SK-N-DZ (cell line): ENCODE measurements at regions not wholly inside any gene's neighbourhood (a gene's known extent, or its start where the extent isn't known, plus 50 kb on each side); places are given as distances from the start of the nearest gene placed in this dataset.
"Not testable (repeated sequence)": the region's sequence is repeated elsewhere in the genome, so short reads cannot be mapped to it uniquely, and the experiment has no call there.

Experiments used
- DNase-seq: peaks from one replicate; pipeline ENCODE4 v3.0.0-alpha.2; 2015; ENCODE audit warnings: low spot score

DNA sequence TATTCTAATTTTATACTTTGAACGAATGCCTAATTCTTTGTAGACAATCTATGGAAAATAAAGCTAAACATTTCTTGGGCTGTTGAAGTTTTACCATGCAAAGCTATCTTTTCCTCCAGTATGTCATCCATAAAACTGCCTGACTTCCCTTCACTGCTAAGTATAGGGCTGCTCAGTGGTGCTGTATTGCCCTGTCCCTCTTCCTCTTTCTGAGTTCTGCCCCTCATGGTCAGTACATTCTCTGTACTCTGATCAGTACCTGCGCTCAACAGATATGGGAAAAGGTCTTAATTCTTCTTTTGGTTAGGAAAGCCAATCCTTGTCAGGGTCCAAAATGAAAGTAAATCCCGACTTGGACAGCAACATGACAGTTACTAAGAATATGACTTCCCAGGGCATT is 321.9 kb downstream of the RAD51AP2 start:
- DNase-seq = no peak

DNA sequence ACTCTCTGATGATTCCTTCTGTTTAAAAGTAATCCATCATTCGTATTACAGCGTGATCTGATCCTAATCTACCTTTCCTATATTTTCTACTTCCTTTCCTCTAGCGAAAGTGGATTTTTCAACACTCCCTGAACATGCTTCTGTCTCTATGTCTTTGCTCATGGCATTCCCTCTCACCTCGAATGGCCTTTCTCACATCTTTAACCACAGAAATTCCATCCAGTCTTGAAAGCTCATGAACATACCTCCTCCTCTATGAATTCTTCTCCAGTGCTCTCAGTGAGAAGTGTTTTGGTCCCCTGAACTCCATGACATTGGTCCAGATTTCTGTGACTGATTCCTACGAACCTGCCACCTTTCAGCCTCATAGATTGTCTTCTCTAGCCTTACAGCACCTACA is 323.2 kb downstream of the RAD51AP2 start:
- DNase-seq = no peak

DNA sequence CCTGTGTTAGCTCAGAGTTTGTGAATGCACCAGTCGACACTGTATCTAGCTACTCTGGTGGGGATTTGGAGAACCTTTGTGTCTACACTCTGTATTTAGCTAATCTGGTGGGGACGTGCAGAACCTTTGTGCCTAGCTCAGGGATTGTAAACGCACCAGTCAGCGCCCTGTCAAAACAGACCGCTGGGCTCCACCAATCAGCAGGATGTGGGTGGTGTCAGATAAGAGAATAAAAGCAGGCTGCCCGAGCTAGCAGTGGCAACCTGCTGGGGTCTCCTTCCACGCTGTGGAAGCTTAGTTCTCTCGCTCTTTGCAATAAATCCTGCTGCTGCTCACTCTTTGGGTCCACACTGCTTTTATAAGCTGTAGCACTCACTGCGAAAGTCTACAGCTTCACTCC is 324.2 kb downstream of the RAD51AP2 start:
- no peak for DNase-seq

DNA sequence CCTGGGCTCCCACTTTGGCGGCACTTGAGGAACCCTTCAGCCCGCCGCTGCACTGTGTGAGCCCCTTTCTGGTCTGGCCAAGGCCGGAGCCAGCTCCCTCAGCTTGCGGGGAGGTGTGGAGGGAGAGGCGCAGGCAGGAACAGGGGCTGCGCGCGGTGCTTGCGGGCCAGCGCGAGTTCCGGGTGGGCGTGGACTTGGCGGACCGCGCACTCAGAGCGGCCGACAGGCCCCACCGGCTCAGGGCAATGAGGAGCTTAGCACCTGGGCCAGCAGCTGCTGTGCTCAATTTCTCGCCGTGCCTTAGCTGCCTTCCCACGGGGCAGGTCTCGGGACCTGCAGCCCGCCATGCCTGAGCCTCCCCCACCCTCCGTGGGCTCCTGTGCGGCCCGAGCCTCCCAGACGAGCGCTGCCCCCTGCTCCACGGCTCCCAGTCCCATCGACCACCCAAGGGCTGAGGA is 324.8 kb downstream of the RAD51AP2 start:
- not testable (repeated sequence) for DNase-seq

DNA sequence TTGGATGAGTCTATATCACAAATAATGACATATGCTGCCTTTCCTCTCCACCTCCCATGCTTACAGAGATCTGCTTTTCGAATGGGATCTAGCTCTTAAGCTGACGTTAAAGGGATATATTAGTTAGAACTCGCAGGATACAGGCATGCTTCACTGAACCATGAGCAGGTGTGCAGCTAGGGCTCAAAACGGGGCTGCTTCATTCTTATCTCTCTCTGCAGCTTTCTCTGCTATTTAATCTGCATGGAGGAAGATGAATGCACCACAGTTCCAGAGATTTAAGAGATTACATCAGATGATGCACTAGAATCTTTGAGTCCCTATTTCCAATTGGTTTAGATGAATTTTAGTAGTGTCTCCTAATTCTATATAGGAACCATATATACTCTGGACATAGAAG is 327.0 kb downstream of the RAD51AP2 start:
- peak; percentile 82 for DNase-seq

DNA sequence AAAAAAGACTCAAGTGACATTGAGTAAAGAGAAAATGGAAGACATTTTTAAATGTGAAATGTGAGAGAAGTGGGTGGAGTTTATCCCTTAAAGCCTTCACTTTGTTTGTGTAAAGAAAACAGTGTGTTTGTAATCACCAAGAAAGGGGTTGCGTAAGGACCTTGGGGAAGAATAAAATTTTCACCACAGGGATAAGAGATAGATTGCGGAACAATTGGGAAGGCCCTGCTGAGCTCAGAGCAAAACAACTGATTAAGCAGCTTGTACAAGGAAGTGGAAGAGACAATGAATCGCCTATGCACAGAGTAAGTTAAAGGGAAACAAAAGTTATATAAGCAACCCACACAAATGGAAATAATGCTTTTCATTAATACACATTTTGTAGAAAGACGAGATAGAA is 327.7 kb downstream of the RAD51AP2 start:
- no peak for DNase-seq

DNA sequence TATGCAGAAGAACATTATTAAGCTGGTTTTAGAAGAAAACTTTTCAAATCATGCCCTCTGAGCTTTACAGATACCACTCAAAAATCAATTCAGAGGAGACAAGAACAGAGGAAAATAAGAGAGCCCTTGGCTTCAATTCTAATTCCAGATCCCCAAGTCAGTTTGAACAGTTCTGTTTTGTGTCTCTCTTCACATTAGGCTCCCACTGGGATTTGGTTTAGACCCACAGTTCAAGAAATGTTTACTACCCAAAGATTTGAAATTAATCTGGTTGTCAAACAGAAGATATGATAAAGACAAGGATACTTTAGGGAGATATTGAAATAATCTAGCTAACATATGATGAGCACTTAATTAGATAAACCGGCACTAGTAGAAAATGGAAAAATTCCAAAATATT is 329.5 kb downstream of the RAD51AP2 start:
- DNase-seq = peak; percentile 79

DNA sequence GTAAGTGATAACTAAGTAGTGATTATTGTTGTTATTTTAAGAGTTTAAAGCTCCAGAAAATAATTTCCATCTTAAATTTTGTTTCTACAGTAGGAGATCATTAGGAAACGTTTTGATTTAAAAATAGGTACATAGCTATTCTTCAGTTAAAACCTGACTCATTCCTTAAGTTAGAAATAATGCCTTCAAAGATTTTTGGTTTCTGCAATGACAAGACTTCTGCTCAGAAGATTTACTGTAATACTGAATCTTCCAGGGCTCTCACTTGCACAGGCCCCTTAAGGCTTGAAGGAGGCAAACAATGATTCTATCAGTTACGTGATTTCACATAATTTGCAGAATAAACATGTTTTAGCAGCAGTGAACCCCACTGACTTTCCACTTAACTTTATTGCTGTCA is 333.7 kb downstream of the RAD51AP2 start:
- no peak for DNase-seq

DNA sequence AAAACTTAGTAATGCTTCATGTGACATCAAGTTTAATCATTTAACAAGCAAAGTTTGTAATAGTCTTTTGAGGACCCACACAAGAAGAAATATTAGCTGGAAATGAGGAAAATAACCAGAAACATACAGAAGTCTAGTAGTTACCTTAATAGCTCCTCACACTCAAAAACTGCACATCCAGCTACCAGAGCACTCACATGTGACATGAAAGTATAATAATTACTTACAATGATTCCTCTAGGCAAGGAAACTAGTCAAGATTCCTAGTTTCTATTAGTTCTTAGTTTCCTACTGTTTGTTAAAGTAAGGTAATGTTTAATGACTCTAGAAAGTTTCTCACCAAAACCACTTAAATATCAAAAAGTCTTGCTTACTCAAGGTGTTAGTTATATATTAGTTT is 335.8 kb downstream of the RAD51AP2 start:
- no peak for DNase-seq

DNA sequence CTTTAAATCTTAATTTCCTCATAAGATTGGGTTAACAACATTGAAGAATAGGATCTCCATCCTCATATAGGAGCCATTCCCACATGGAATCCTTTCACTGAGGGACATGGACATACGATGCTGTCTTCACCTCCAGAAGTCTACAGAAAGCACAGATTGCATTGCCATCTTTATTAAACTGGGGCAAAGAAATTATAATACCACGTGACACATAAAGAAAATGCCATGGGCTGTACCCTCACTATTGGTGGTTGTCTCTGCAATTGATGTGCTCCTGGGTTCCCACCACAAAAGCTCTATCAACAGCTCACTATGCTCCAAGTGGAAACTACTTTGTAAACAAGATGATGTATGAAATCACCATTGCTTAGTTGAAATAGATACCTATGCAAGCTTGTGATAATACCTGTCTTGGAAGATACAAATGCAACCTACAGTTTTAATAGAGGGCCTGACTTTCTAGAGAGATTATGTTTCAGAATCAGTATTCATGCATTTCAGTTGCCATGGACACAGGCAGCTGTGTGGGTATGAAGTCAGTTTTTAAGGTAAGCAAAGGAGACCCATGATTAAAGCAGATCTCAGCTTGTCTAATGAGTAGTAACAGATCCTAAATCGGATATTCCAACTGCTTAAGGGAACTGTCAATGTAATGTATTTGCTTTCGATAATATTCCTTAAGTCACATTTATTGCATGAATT is 337.0 kb downstream of the RAD51AP2 start:
- no peak for DNase-seq

DNA sequence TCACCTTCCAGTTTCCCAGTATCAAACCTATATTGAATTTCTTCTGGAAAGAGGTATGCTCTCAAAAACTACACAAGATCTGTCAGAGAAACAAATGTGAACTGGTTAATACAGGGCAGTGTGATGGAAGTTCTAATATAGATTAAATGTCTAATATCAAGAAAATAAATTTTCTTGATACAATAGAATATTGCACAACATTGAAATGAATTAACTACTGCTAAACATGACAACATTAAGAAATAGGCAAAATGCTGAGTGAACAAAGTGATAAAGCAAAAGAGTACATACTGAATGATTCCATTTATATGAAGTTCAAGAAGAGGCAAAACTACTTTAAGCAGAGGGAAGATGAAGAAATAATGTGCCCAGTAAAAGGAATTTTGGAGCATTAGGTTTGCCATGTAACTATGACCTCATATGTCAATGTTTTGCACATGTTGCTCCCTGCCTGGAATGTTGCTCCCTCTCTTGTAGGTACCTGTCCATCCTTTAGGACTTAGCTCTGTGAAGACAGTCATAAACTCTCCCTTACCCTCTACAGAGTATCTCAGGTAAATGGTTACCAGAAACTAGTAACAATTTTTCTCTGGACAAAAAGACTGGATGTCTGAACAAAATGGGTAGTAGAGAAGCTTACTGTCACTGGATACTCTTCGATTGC is 339.0 kb downstream of the RAD51AP2 start:
- DNase-seq = no peak

DNA sequence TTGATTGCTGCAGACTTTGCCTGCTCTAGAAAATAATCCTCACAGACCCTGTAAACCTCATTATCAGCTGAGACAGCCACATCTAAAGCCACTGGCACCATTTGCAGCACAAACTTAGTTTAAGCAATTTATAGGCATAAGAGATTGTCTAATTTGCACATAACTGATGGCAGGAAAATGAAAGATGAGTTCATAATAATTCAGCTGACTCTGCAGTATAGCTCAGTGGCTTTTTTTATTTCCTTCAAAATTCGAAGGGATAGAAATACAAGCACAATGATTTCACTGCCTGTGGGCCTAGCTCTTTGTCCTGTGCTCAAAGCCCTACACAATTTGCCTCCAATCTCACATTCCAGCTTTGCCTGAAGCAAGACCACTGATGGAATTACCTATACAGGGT is 341.2 kb downstream of the RAD51AP2 start:
- DNase-seq = no peak

DNA sequence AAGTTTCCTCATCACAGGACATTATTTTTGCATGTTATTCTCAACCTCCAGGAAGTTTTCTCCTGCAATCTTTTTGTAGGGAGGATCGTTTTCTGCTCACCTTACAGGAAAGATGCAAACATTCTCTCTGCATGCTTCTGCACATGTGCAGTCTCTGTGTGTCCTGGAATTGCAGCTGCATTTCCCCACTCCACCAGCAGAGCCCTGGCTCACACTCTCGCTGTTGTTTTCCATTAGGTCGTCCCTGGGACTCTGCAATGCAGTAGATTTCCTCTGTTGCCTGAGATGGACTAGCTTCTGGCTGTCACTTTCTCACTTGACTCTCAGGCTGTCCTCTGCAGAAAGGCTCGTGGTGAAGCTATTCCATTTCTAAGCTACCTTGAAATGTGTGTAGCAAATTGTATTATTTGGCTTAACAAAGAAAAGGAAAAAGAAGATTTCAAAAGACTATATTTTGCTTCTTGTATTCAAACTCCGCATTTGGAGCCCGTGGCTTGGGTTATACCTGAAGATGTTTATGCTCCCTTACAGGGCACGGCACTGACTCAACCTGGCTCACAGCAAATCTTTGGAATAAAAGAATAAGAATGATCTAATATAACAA is 346.7 kb downstream of the RAD51AP2 start:
- peak; percentile 76 for DNase-seq

DNA sequence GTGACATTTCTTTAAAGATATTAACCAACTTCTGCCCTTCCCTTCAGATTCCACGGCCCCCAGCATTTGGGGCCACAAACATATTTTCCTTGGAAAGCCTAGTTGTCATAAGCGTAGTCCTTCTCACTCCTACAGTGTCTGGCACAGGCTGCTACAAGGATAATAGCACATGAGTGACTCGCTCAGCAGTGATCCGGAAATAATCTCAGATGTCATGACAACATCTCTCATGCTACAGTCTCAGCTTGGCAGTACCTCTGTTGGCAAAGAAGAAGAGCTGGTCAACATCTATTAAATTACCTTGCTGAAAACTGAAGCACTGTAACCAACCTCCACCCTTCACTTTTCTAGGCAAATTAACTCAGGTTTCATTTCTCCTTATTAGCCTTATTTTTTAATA is 351.7 kb downstream of the RAD51AP2 start:
- DNase-seq = no peak

DNA sequence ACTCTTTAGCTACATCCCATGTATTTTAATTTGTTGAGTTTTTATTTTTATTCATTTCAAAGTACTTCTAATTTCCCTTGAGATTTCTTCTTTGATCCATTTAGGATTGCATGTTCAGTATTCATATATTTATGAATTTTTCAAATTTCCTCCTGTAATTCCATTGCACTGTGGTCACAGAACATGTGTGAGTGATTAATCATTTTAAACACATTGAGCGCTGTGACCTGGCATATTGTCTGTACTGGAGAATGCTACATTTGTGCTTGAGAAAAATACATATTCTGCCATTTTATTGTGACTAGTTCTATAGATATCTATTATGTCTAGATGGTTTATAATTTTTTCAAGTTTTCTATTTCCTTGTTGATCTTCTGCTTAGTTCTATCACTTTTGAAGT is 353.7 kb downstream of the RAD51AP2 start:
- no peak for DNase-seq

DNA sequence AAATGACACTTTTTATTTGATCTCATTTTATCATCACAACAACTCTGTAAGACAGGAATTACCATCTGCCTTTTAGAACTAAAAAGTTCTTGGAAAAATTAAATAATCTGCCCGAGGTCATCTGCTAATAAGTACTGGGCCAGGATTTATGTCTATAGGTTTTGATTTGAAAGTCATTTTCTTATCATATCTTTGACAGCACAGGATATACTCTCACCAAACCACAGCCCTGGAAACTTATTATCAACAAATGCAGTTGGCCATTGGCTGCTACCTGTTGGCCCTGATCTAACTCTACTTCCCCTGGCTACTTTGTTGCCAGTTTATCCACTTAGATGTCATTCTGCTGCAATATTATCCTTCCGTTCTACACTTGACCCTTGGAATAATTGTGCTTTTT is 354.6 kb downstream of the RAD51AP2 start:
- DNase-seq = no peak

DNA sequence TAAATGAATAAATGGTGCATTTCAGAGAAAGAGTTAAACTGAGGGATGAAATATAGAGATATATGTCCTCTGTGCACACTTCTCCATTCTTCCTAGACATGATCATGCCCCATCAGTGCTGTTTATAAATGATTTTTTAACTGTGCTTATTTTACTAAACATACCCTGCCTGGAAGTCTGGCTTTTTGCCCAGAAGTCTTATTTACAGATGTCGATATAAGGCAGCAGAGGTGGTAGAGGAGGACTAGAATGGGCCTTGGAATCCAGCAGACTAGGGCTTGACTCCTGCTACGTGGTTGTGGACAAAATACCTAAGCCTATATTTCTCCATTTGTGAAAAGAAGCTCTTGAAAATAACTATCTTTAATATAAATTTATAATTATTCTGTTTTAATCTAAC is 355.5 kb downstream of the RAD51AP2 start:
- no peak for DNase-seq

DNA sequence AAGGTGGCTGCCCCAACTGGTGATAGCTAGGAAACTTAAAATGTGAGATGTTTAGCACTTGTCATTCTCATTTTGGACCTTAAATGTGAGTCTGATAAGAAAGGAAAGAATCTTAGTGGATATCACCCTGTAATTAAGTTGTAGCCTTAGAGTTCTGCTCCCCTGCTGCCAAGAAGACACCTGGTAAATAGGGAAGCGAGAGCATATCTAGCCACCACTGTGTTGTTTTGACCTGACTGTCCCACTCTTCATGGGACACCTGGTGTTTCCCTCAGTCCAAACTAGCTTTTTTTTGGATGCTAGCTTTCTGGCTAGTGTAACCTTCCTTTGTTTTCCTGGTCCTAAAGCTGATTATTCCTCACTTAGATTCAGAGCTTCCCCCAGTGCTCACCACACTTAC is 357.6 kb downstream of the RAD51AP2 start:
- DNase-seq = no peak

DNA sequence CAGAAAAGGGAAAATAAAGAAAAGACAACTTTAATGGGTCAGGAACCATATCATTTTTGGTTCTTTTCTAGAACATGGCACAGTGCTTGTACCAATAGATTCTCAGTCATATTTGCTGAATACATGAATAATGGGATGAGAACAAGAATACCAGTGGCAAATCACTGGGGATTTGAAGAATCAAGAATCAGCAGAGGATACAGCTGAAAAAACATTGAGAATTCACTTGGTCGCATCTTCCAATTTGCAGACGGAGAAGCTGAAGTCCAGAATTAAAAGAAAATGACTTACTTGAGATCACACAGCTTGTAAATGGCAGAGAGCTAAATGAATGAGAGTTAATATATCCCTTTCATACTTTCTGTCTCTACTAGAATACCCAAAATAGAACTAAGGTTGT is 362.2 kb downstream of the RAD51AP2 start:
- no peak for DNase-seq

DNA sequence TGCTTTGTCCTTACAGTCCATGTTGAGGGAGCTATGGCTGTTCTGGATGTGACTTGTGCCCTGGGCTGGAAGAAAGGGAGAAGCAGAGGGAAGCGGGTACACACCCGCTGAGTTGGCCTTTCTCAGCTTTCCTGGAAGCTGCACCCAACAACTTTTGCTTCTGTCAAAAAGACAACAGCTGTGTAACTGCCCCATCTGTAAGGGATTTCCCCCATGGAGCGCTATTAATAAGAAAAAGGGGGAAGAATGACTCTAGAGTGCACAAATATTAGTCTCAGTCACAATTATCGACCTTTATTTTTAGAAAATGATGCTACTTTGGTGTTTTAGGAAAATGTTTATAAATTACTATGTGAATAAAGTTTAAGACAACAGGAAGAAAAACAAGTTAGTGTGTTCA is 368.3 kb downstream of the RAD51AP2 start:
- no peak for DNase-seq

DNA sequence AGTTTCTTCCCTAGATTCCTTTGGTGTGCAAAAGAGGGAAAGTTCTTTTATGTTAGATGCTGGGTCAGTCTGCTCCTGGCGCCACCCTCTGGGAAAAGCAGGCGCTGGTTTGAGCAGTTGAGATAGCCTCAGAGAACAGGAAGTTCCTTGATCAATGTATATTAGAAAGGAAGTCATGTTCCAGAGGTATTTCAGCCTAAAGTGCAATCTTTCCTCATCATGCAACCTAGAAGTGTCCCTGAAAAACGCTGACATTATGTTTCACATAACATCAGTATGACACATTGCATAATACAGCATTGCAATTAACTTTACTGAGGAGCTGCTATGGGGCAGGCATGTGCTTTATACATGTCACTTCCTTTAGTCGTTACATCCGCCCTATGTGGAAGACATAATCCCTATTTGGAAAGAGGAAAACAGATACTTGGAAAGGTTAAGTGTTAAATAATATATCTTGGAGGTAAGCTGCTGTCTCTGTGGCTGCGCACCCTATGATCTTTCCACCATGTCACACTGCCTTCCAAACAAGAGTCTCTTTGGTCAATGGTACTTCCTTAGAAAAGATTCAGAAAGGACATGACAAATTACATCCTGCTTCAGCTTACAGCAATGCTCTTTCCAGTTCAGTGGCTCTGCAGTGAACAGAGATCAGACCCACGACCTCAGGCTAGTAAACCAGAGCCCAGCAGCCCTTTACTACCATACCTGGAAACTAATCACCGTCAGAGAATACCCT is 369.7 kb downstream of the RAD51AP2 start:
- DNase-seq = peak; percentile 21

DNA sequence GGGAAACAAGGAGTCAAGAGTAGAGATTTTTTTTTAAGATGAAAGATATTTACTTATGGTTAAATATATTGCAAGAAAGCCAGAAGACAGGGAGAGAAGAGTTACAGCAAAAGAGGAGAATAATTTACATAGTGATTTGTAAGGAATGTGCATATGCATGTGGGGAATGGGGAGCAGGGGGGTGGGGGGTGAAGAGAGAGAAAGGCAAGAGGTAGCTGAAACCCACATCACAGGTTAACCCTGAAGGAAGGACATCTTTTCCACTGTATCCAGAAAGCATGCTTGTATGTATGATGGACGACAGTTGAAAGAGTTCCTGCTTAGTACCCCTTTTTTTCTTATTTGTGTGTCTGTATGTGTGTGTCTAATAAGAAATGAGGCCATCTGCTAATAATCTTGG is 371.9 kb downstream of the RAD51AP2 start:
- no peak for DNase-seq
